ENCODE measurements at regions not wholly inside any gene's neighbourhood (a gene's known extent, or its start where the extent isn't known, plus 50 kb on each side); places are given as distances from the start of the nearest gene placed in this dataset.
"Not testable (repeated sequence)": the region's sequence is repeated elsewhere in the genome, so short reads cannot be mapped to it uniquely, and the experiment has no call there.

GRCh38 chr12:131356485-131357184, 354.3 kb upstream of the SFSWAP start:
- DNase-seq (ENCODE audit: low read depth) = no peak

DNA sequence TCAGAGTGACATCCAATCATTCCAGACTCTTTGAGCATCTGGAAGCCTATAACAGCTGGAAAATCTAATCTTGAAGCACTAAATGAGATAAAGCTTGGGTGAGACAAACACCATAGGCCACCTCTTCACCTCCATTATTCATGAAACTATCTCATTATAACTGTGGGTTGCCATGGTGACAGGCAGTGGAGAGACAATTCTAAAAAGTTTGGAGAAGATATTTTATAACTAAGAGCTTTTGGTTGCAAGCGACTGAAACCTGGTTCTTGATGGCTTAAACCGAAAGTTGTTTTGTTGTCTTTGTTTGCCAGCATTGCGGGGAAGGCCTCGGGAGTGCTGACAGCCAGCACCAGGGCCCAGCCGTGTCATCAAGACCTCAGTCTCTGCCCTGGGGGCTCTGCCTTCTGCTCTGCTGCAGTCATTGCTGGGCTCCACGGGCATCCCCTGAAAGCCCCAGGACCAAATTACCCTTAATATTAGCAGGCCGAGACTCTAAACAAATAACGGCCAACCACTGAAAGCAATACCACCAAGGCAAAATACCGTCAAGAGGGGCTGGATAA, 353.6 kb upstream of the SFSWAP start:
- no peak for DNase-seq (ENCODE audit: low read depth)

DNA sequence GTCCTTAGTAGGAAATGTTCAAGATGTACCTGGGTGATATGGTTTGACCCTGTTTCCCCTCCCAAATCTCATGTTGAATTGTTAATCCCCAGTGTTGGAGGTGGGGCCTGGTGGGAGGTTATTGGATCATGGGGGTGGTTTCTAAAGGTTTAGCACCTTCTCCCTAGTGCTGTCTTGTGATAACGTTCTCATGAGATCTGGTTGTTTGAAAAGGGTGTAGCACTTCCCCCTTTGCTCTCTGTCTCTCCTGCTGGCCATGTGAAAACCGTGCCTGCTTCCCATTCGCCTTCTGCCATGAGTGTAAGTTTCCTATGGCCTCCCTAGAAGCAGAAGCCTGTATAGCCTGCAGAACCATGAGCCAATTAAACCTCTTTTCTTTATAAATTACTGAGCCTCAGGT, 353.0 kb upstream of the SFSWAP start:
- DNase-seq (ENCODE audit: low read depth) = no peak

DNA sequence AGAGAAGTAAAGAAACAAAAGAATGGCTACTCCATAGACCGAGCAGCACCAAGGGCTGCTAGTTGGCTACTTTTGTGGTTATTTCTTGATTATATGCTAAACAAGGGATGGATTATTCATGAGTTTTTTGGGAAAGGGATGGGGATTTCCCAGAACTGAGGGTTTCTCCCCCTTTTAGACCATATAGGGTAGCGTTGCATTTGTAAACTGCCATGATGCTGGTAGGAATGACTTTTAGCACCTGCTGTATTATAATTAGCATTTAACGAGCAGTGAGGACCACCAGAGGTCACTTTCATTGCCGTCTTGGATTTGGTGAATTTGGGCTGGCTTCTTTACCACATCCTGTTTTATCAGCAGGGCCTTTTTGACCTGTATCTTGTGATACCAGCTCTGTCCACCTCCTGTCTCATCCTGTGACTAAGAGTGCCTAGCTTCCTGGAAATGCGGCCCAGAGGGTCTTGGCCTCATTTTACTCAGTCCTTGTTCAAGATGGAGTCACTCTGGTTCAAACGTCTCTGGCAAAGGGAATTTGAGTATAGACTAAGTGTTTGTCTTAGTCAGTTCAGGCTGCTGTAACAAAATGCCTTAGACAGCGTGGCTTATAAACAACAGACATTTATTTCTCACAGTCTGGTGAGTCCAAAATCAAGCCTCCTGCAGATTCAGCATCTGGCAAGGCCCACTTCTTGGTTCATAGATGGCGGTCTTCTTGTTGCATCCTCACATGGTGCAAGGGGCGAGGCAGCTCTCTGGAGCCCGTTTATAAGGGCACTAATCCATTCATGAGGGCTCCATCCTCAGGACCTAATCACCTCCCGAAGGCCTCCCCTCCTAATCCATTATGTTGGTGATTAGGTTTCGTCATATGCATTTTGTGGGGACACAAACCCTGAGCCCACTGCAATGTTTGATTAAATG, 348.3 kb upstream of the SFSWAP start:
- DNase-seq (ENCODE audit: low read depth) = no peak

DNA sequence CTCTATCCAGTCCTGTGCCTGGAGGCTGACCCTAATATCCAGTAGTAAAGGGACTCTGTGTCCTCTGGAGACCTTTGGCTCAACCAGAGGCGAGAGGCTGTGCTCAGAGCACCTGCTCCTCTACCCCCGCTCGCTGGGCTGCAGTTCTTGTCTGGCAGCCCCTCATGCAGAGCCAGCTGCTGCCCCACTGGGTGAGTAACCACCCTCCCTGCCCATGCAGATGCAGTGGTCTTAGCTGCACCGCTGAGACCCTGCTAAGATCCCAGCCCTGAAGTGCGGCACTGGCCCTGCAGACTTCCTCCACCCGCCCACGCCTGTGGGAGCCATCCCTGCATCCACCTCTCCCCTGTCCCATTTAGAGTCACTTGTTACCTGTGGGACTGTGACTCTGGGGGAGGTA, 347.5 kb upstream of the SFSWAP start:
- DNase-seq (ENCODE audit: low read depth) = no peak

- DNase-seq (ENCODE audit: low read depth) = no peak
Measured at GRCh38 chr12:131363841-131364495, 346.9 kb upstream of the SFSWAP start.

DNA sequence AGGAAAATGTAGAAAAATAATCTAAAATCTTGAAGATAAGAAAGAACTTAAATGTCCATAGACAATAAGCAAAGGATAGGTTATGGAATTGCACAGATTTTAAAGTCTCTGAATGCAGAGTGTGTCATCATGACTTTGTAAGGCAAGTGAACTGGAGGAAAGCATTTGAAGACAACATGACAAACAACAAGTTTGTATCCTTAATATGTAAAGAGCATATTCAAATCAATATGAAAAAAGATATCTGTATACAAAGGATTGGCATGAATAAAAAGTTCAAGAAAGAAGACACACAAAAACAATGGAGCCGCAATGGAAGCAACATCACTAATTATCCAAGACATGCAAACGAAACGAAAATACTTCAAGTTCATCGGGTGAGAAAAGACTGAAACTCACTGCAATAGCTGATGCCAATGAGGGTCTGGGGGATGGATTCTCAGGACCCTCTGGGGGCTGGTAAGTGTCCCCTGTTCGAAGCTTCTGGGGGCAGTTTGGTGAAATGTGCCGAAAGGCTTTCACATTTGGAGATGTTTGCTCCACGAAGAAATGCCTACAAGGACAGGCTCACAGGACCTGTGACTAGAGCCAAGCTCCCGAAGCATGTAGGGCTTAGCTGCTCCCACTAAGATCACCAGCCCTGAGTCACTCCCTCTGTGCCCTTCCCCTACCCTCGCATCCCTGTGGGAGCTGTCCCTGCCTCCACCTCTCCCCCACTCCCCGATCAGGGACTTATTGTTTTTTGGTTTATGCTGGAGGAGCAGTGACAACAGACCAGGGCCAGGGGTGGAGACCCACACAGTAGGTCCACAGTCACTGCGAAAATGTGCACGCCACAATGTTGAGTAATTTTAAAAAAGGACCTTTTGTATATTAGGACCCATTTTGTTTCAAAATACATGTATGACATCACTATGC, 345.7 kb upstream of the SFSWAP start:
- DNase-seq (ENCODE audit: low read depth) = no peak

- no peak for DNase-seq (ENCODE audit: low read depth)
Measured at GRCh38 chr12:131365821-131366260, 345.0 kb upstream of the SFSWAP start.

- DNase-seq (ENCODE audit: low read depth) = no peak
Measured at GRCh38 chr12:131366261-131366871, 344.5 kb upstream of the SFSWAP start.

GRCh38 chr12:131367067-131367982, 343.6 kb upstream of the SFSWAP start:
- DNase-seq (ENCODE audit: low read depth) = not testable (repeated sequence)

DNA sequence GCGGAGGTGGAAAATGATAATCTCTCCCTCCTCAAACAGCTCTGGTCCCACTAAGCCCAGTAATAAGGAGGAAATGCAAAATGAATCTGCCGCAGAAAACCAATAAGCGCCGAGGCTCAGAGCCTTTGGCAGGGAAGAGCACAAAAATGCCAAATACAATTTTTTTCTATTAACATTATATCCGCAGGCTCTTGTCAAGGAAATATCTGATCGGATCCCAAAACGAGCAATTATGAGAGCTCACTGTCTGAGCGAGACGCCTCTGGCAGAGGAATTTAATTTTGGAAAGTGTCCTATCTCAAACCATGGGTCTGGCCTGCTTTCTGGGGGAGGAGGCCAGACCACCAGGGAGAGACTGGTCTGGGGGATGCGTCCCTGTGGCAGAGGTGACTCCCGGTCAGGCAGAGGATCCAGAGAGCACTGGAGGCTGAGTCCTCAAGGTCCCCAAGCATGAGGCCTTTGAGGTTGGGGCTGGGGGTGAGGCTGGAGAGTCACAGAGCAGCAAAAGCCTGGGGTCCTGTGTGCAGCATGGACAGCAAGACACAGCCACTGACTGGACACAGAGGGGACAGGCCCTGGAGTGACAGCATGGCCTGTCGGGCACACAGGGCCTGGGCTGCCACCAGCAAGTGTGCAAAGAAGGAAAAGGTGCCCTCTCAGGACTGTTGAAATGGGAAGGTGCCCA, 342.8 kb upstream of the SFSWAP start:
- DNase-seq (ENCODE audit: low read depth) = no peak

DNA sequence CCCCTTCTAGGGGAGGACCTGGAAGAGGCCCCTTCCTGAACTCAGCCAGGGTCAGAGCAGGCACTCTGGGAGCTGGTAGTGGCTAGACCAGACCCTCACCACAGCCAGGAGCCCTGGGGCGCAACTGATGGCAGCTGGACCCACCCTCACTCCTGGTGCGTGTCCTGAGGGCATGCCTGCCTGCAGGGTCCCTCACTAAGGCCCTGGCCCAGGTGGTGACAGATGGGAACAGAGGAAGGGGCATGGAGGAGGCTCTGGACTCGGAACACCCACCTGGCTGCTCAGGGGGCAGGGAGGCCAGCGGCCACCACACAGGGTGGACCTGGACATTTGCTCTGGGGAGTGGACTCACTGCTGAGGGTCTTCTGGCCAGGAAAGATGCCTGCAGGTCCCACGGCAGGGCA, 342.2 kb upstream of the SFSWAP start:
- DNase-seq (ENCODE audit: low read depth) = no peak

- DNase-seq (ENCODE audit: low read depth) = no peak
Measured at GRCh38 chr12:131369094-131369845, 341.6 kb upstream of the SFSWAP start.

GRCh38 chr12:131370321-131370720, 340.6 kb upstream of the SFSWAP start:
- no peak for DNase-seq (ENCODE audit: low read depth)

GRCh38 chr12:131370791-131371347, 340.0 kb upstream of the SFSWAP start:
- DNase-seq (ENCODE audit: low read depth) = no peak

DNA sequence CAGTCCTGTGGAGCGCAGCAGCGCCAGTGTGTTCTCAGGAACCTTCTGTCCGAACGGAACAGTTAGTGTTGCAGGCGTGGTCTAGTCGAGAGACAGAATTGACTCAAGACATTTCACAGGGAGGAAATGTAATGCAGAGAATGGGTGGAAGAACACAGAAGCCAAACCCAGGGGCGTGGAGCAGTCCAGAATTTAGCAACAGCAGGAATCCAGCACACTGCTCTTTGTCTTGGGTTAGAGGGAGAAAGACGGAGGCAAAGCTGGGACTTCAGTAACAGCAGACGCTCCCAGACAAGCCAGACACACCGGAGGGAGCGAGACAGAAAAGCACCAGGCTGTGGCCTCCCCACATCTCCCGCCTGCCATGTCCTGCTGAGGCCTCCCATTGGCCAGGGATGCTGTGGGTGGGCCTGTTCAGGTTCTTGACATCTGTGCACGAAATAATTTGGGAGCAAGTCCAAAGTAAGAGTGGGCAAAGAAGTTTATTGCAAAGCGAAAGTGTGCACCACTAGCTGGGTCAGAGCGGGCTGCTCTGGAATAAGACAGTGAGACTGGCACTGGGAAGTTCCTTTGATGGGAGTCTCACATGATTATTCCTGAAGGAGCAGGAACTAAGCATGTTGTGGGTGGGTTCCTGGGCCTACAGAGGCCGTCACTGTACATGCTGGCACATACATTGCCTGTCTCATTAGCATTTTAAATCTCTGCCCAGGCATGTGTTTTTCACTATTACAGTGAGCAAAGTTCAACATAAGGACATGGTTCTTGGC, 339.3 kb upstream of the SFSWAP start:
- no peak for DNase-seq (ENCODE audit: low read depth)

GRCh38 chr12:131372171-131372475, 338.8 kb upstream of the SFSWAP start:
- no peak for DNase-seq (ENCODE audit: low read depth)
